Uterus (tissue), 2 donors: ENCODE measurements at regions not wholly inside any gene's neighbourhood (a gene's known extent, or its start where the extent isn't known, plus 50 kb on each side); places are given as distances from the start of the nearest gene placed in this dataset.

Experiments used
- CTCF ChIP-seq, 4 experiments: fragments of 200-600 bp in 2 of 4; fragments of 450-650 bp in 2 of 4; sonication (generic) in 2 of 4; IDR thresholded peaks; one replicate each; pipeline ENCODE4 v1.5.1; 2016 to 2019; ENCODE audit warnings: antibody characterized with exemption in 4 of 4, mild to moderate bottlenecking in 2 of 4, moderate library complexity in 1 of 4
- POLR2A ChIP-seq, 2 donors: fragments of 450-650 bp; IDR thresholded peaks; one replicate each; pipeline ENCODE4 v1.6.1; 2016; ENCODE audit warnings: antibody characterized with exemption in 2 of 2, mild to moderate bottlenecking in 1 of 2, moderate library complexity in 1 of 2

GRCh38 chr7:69517985-69518704 lies 80.1 kb upstream of the AUTS2 start:
- TF ChIP-seq CTCF (IDR thresholded peaks at IDR 0.05) (no peak), POLR2A (IDR thresholded peaks at IDR 0.05) (no peak)
